ENCODE measurements at regions not wholly inside any gene's neighbourhood (a gene's known extent, or its start where the extent isn't known, plus 50 kb on each side); places are given as distances from the start of the nearest gene placed in this dataset.

GRCh38 chr7:116311816-116312471 lies 101.6 kb downstream of the TES start:
- TF ChIP-seq CTCF (optimal IDR thresholded peaks at IDR 0.05 in 1 of 3, IDR thresholded peaks at IDR 0.05 in 1 of 3, conservative IDR thresholded peaks at IDR 0.05 in 1 of 3; ENCODE audit: extremely low read depth in 1 of 3, insufficient read depth in 2 of 3, low read length in 3 of 3) (no peak), EZH2 (IDR thresholded peaks at IDR 0.05; ENCODE audit: low read length) (no peak)
